DND-41 (cell line): ENCODE measurements at regions not wholly inside any gene's neighbourhood (a gene's known extent, or its start where the extent isn't known, plus 50 kb on each side); places are given as distances from the start of the nearest gene placed in this dataset.

Source experiments
- ATAC-seq: fragments of 200-7000 bp; cut with Tn5 transposase; 3 replicates; pipeline ENCODE4 v1.9.1; 2021; ENCODE audit warnings: low read depth; ENCODE audit not compliant: insufficient read depth
- DNase-seq: peaks from one replicate; pipeline ENCODE4 v3.0.0-alpha.2; 2020
- H2AFZ ChIP-seq: 2 replicates; pipeline ENCODE4 v1.6.0; 2012; ENCODE audit warnings: low read depth, low read length
- H3K27ac ChIP-seq: 2 replicates; pipeline ENCODE4 v1.5.1; 2012; ENCODE audit warnings: low read length, inconsistent platforms
- H3K27me3 ChIP-seq: fragments of 200-600 bp; sonication (generic); 2 replicates; pipeline ENCODE4 v1.6.0; 2012; ENCODE audit warnings: low read length, mild to moderate bottlenecking, inconsistent platforms; ENCODE audit not compliant: insufficient read depth, poor library complexity
- H3K36me3 ChIP-seq: 2 replicates; pipeline ENCODE4 v1.5.1; 2012; ENCODE audit warnings: low read length, inconsistent platforms; ENCODE audit not compliant: insufficient read depth
- H3K4me1 ChIP-seq: 2 replicates; pipeline ENCODE4 v1.5.1; 2012; ENCODE audit warnings: mild to moderate bottlenecking, low read length; ENCODE audit not compliant: insufficient read depth
- H3K4me2 ChIP-seq: 2 replicates; pipeline ENCODE4 v1.6.0; 2012; ENCODE audit warnings: mild to moderate bottlenecking, moderate library complexity, low read length, inconsistent platforms; ENCODE audit not compliant: insufficient read depth
- H3K4me3 ChIP-seq, 2 experiments: fragments of 200-600 bp in 1 of 2; shearing (Covaris generic) in 1 of 2; 2 replicates each; pipeline ENCODE4 v1.5.1; 2012 to 2016; ENCODE audit warnings: inconsistent platforms in 2 of 2, low read length in 2 of 2, mild to moderate bottlenecking in 2 of 2, low read depth in 1 of 2, moderate library complexity in 1 of 2
- H3K79me2 ChIP-seq: 2 replicates; pipeline ENCODE4 v1.6.0; 2012; ENCODE audit warnings: low read length, inconsistent platforms; ENCODE audit not compliant: insufficient read depth
- H3K9ac ChIP-seq: 2 replicates; pipeline ENCODE4 v1.6.0; 2012; ENCODE audit warnings: low read depth, mild to moderate bottlenecking, inconsistent platforms, low read length, moderate library complexity
- H3K9me3 ChIP-seq: 2 replicates; pipeline ENCODE4 v1.5.1; 2012; ENCODE audit warnings: low read length, moderate library complexity, mild to moderate bottlenecking, inconsistent platforms; ENCODE audit not compliant: insufficient read depth, severe bottlenecking
- H4K20me1 ChIP-seq: 2 replicates; pipeline ENCODE4 v1.6.0; 2012; ENCODE audit warnings: low read length; ENCODE audit not compliant: insufficient read depth
- CTCF ChIP-seq: IDR thresholded peaks from 2 replicates; pipeline ENCODE4 v1.5.1; 2012; ENCODE audit warnings: borderline replicate concordance, low read length, moderate library complexity, mild to moderate bottlenecking; ENCODE audit not compliant: poor library complexity, severe bottlenecking; ENCODE audit errors: extremely low read depth
- EZH2 ChIP-seq: IDR thresholded peaks from 3 replicates; pipeline ENCODE4 v1.6.1; 2012; ENCODE audit warnings: borderline replicate concordance, low read depth, mild to moderate bottlenecking, moderate library complexity, low read length, inconsistent platforms; ENCODE audit not compliant: severe bottlenecking

- no peaks in the 10 kb centered on the region for H3K4me1 ChIP-seq
- no peaks in the 10 kb centered on the region for H3K79me2 ChIP-seq
- no peak overlapping the region for H3K4me3 ChIP-seq
- H3K4me2 ChIP-seq: no peak overlapping the region
- no peaks in the 10 kb centered on the region for H3K36me3 ChIP-seq
- DNase-seq (no peak), ATAC-seq (no peak)
- no peaks in the 10 kb centered on the region for H4K20me1 ChIP-seq
- no peaks in the 10 kb centered on the region for H3K9me3 ChIP-seq
- no peaks in the 10 kb centered on the region for H3K27me3 ChIP-seq
- no peak overlapping the region for H2AFZ ChIP-seq
- no peak overlapping the region for H3K27ac ChIP-seq
- no peak overlapping the region for H3K9ac ChIP-seq
- no peak for TF ChIP-seq EZH2
- TF ChIP-seq CTCF: no peak
Observed at GRCh38 chr1:45272913-45273371, 53.8 kb upstream of the HPDL start.

- ATAC-seq: peak; percentile 62; the same call in 1 of the 3 replicates
- no peak overlapping the region for H3K4me2 ChIP-seq
Observed at GRCh38 chr1:45275054-45275453, 51.6 kb upstream of the HPDL start.

More at GRCh38 chr1:45275054-45275453, 51.6 kb upstream of the HPDL start:
- no peak overlapping the region for H3K27ac ChIP-seq
- DNase-seq: no peak
- H3K4me1 ChIP-seq: no peaks in the 10 kb centered on the region
- H3K79me2 ChIP-seq: no peaks in the 10 kb centered on the region
- peak overlapping the region; percentile 51; the same call in 1 of the 2 replicates for H2AFZ ChIP-seq
- no peaks in the 10 kb centered on the region for H4K20me1 ChIP-seq
- H3K9ac ChIP-seq: no peak overlapping the region
- no peaks in the 10 kb centered on the region for H3K9me3 ChIP-seq
- no peaks in the 10 kb centered on the region for H3K36me3 ChIP-seq
- H3K4me3 ChIP-seq: no peak overlapping the region
- H3K27me3 ChIP-seq: no peaks in the 10 kb centered on the region
- TF ChIP-seq CTCF (no peak), EZH2 (no peak)
